ENCODE measurements at regions not wholly inside any gene's neighbourhood (a gene's known extent, or its start where the extent isn't known, plus 50 kb on each side); places are given as distances from the start of the nearest gene placed in this dataset.

GRCh38 chr1:29981586-29982239 lies 741.7 kb downstream of the MATN1 start:
- TF ChIP-seq POLR2A (IDR thresholded peaks at IDR 0.05; ENCODE audit: low read length) (no peak), GATA1 (IDR thresholded peaks at IDR 0.05; ENCODE audit: low read depth, low read length) (no peak)

All from erythroblast (primary cell).